HG03354 (cell line): ENCODE measurements at regions not wholly inside any gene's neighbourhood (a gene's known extent, or its start where the extent isn't known, plus 50 kb on each side); places are given as distances from the start of the nearest gene placed in this dataset.
"Not testable (repeated sequence)": the region's sequence is repeated elsewhere in the genome, so short reads cannot be mapped to it uniquely, and the experiment has no call there.

ENCODE experiments used
- ATAC-seq: cut with Tn5 transposase; IDR thresholded peaks from one replicate; pipeline ENCODE4 v1.9.1; 2021; ENCODE audit warnings: mild to moderate bottlenecking; ENCODE audit not compliant: unreplicated experiment, poor library complexity, severe bottlenecking

DNA sequence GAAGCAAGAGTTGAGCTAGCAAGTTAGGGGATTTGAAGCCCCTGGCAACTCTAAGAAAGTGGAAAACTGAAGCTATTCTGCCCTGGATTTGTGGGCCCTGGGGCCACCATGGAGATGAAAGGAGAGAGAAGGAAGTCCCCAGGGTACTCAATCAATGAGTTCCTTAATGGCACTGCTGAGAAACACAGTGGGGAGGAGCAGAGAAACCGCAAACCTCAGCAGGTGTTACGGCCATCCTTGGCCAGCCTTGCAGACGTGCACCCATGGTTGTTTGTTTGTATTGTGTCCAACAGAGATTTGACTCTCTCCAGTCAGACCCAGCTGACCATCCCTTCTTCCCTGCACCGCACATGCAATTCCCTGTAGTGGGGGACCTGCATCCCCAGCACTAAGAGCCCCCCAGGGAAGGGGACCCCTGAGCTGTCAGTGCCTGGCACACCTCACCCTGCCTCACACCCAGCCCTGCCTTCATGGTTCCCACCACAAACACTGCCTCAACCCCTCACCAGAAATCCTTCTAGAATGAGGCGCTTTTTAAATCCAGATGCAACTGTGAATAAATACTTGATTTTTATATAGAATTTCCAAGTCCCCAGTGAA, 255.3 kb downstream of the SH3BP4 start:
- ATAC-seq: peak; percentile 97

- ATAC-seq: no peak
These were observed 259.2 kb downstream of the SH3BP4 start for GRCh38 chr2:235211056-235211455.

GRCh38 chr2:235212501-235213158, 260.8 kb downstream of the SH3BP4 start:
- ATAC-seq: no peak

GRCh38 chr2:235215248-235215647, 263.4 kb downstream of the SH3BP4 start:
- ATAC-seq: no peak

GRCh38 chr2:235216901-235217300, 265.1 kb downstream of the SH3BP4 start:
- ATAC-seq: no peak

DNA sequence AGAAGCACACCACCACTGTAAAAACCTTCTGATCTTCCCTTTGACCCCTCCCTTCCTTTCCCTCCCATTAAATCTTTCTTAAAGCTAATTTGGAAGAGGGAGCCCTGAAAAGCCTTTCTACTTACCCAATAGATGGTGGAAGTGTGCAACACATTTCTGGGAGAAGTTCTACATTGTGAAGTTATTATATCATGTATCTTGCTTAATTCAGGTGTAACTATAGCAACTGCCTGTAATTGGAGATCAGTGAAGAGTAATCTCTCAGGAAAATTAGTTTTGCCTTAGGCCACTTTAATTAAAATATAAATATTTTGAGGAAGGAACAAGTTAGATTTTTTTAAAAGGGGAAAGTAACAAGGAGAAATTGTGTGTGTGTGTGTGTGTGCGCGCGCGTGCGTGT, 266.0 kb downstream of the SH3BP4 start:
- no peak for ATAC-seq

DNA sequence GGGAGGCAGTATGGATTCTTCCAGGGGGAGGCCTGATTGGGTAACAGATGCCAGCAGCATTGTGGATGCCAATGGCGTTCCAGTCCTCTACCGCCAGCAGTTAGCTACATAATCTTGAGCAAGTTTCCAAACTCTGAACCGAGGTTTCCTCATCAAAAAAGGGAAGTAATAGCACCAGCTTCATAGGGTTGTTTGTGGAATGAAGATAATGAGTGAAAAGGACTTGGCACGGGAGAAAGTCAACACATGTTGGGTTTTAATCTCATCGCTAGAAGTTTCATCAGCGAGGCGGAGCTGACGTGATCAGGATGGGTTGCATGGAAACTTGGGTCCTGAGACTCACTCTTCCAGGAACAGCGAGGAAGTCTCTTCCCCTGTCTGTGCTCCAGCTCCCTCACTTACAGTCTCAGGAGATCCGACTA, 266.7 kb downstream of the SH3BP4 start:
- ATAC-seq: no peak

DNA sequence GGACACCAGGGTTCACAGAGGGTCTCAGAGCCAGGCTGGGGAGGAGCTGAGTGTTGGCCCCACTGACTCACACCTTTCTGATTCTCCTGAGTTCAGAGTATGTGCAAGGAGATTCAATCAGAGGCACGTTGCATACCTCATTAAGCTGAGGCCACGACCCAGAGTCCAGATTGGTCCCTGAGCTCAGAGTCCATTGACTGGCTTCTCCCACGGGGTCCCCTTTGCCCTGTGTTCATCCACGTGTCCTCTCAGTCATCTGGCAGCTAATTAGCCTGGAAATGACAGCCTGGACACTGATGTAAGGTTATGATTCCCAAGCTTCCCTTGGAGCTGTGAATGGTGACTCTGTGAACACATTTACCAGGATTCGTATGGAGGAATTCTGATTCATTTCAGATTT, 267.2 kb downstream of the SH3BP4 start:
- ATAC-seq: no peak

DNA sequence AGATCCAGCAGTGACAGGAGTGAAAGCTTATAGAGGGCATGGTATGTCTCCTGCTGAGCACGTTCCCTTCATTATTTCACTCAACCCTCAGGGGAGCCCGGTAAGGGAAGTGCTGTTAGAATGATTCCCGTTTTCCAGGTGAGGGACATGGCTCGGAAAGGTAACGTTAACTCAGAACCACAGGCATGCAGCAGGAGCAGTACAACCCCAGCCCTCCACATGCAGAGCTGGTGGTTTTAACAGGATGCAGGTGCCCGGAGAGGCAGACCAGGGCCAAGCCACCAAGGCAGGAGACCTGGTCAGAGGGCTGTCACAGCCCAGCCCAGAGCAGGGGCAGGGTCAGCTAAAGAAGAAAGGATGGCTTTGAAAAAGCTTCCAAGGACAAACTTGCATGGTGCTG, 268.5 kb downstream of the SH3BP4 start:
- ATAC-seq: no peak

DNA sequence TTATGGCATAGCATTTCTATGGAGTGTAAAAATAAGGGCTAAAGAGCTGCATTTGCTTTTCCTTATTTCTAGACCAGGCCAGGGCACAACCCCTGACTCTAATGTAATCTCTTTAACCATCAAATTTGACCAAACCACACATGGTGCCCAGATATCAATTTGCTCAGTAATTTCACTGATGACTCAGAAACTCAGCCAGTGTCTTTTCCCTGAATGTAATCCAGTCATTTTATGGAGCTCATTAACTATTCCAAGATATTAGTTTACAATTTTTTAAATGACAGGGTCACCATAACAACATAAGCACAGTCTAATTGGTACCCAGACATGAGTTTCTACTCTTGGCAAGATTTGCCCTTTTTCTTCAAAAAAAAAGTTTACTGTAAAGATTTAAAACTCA, 270.8 kb upstream of the AGAP1 start:
- no peak for ATAC-seq

- ATAC-seq: no peak
These were observed 269.4 kb upstream of the AGAP1 start for GRCh38 chr2:235224410-235224809.

GRCh38 chr2:235225261-235225660, 268.6 kb upstream of the AGAP1 start:
- no peak for ATAC-seq

DNA sequence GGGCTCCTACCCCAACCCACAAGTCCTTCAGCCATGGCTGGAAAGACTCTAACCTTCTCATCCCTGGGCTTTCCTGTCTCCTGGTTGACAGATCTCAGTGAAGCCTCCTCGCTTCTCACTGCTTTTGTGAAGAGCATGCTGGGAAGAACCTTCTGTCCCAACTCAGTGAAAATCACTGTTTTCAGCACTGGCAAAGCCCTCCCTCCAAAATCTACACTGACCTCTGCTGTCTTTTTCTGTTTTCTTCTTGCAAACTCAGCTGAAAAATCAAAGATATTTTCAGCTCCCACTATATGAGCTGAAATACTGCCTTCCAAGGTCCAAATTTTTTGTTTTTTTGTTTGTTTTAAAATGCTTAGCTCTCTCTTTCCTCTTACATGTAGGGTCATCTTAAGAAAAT, 266.3 kb upstream of the AGAP1 start:
- no peak for ATAC-seq

- not testable (repeated sequence) for ATAC-seq
These were observed 265.4 kb upstream of the AGAP1 start for GRCh38 chr2:235228422-235228821.

DNA sequence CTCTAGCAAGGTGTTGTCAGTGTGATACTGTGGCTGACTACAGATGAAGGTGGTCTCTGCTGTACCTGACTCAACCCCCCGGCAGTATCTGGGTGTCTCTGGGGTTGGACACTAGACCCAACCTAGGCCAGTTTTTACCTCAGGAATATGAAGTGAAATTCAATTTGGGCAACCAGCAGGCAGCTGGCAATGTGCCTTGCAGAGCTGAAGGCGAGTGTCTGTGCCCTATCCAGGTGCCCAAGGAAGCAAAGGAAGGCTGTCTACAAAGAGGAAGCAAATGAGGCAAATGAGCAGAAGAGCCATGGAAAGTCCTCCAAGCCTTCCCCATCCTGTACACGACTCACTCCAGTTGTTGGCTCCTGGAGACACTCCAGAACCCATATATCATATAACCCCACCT, 264.6 kb upstream of the AGAP1 start:
- ATAC-seq: no peak

- no peak for ATAC-seq
These were observed 262.8 kb upstream of the AGAP1 start for GRCh38 chr2:235230821-235231601.

DNA sequence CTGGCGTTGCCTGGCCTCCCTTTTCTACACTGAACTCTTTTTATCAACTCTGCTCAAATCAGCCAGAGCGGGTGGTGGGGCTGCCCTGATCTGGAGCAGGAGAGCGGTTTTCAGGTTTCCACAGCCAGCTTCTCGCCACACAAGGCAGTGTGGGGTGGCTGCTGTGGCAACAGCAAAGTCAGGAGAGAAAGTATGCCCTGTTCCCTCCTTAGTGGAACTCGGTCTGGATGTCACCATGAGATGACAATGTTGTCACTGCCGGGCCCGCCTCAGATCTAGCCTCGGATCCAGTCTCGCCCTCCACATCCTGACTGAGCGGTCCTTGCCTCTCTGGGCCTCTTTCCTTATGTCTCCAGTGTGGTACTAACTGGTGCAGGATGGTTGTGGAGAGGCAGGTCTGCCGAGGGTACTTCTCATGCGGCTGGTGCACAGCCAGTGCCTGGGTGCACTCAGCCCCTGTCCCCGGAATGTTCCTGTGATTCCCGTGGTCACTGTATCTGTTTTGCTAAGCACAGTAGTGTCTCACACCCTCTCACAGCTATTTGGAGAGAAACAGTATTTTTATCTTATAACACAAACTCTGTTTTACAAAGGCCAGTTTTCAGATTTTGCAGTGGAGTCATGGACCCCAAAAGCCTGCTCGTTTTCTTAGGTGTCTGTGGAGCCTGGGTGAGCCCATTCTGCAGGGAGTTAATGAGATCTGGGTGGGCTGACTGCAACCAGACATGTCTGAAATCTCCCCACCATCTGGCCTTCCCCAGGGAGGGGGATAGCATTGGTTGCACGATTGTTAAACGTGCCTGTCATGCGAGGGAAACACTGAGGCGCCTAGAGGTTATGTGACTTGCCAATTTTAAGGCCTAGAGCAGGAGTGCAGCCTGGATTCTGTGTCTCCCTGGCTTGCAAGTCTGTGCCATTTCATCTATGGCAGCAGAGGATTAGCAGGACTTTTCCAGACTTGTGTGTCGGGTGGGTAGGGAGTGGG, 261.1 kb upstream of the AGAP1 start:
- no peak for ATAC-seq

GRCh38 chr2:235234736-235235135, 259.1 kb upstream of the AGAP1 start:
- ATAC-seq: no peak

- ATAC-seq: no peak
These were observed 257.7 kb upstream of the AGAP1 start for GRCh38 chr2:235235977-235236767.
